H9 (cell line): ENCODE measurements at regions not wholly inside any gene's neighbourhood (a gene's known extent, or its start where the extent isn't known, plus 50 kb on each side); places are given as distances from the start of the nearest gene placed in this dataset.

ENCODE experiments used
- DNase-seq: peaks from one replicate; pipeline ENCODE4 v3.0.0-alpha.2; 2017
- H2AFZ ChIP-seq: one replicate; pipeline ENCODE4 v1.6.1; 2013; ENCODE audit warnings: mild to moderate bottlenecking, low read length, control low read depth, moderate library complexity
- H2AK5ac ChIP-seq: 2 replicates; pipeline ENCODE4 v1.6.1; 2013; ENCODE audit warnings: low read length, control low read depth, mixed read lengths; ENCODE audit not compliant: insufficient read length
- H2BK120ac ChIP-seq: one replicate; pipeline ENCODE4 v1.6.1; 2013; ENCODE audit warnings: low read depth, mild to moderate bottlenecking, low read length, control low read depth, inconsistent platforms; ENCODE audit not compliant: poor library complexity, severe bottlenecking
- H2BK12ac ChIP-seq: 2 replicates; pipeline ENCODE4 v1.6.1; 2013; ENCODE audit warnings: low read length, control low read depth, mixed read lengths, low read depth; ENCODE audit not compliant: insufficient read length
- H2BK15ac ChIP-seq: 2 replicates; pipeline ENCODE4 v1.6.1; 2013; ENCODE audit warnings: low read depth, low read length, control low read depth
- H2BK20ac ChIP-seq: one replicate; pipeline ENCODE4 v1.6.1; 2013; ENCODE audit warnings: low read depth, mild to moderate bottlenecking, low read length, control low read depth, inconsistent platforms; ENCODE audit not compliant: poor library complexity, severe bottlenecking
- H2BK5ac ChIP-seq: 2 replicates; pipeline ENCODE4 v1.6.1; 2013; ENCODE audit warnings: low read length, control low read depth, mixed read lengths; ENCODE audit not compliant: insufficient read length
- H3K14ac ChIP-seq: 2 replicates; pipeline ENCODE4 v1.6.1; 2013; ENCODE audit warnings: low read length, control low read depth; ENCODE audit not compliant: insufficient read depth
- H3K18ac ChIP-seq: 2 replicates; pipeline ENCODE4 v1.6.1; 2013; ENCODE audit warnings: low read depth, mild to moderate bottlenecking, mixed read lengths, low read length, control low read depth; ENCODE audit not compliant: insufficient read length
- H3K23ac ChIP-seq: 2 replicates; pipeline ENCODE4 v1.6.1; 2013; ENCODE audit warnings: low read length, control low read depth, mixed read lengths, low read depth; ENCODE audit not compliant: insufficient read length
- H3K23me2 ChIP-seq: 2 replicates; pipeline ENCODE4 v1.6.1; 2013; ENCODE audit warnings: low read depth, mild to moderate bottlenecking, mixed read lengths, low read length, control low read depth; ENCODE audit not compliant: insufficient read length, poor library complexity, severe bottlenecking
- H3K27ac ChIP-seq: 2 replicates; pipeline ENCODE4 v1.5.1; 2013; ENCODE audit warnings: low read length, control low read depth, mixed read lengths, low read depth; ENCODE audit not compliant: insufficient read length
- H3K27me3 ChIP-seq: 2 replicates; pipeline ENCODE4 v1.6.1; 2013; ENCODE audit warnings: low read length, control low read depth, inconsistent platforms; ENCODE audit not compliant: insufficient read depth
- H3K4ac ChIP-seq: 2 replicates; pipeline ENCODE4 v1.6.1; 2013; ENCODE audit warnings: low read depth, mild to moderate bottlenecking, control low read depth, inconsistent platforms, low read length, moderate library complexity
- H3K4me1 ChIP-seq: 2 replicates; pipeline ENCODE4 v1.6.1; 2013; ENCODE audit warnings: low read length, control low read depth, inconsistent platforms; ENCODE audit not compliant: insufficient read depth
- H3K4me2 ChIP-seq: 2 replicates; pipeline ENCODE4 v1.6.1; 2013; ENCODE audit warnings: low read length, control low read depth, mixed read lengths; ENCODE audit not compliant: insufficient read length, insufficient read depth
- H3K56ac ChIP-seq: 2 replicates; pipeline ENCODE4 v1.6.1; 2013; ENCODE audit warnings: low read depth, mild to moderate bottlenecking, mixed read lengths, low read length, control low read depth; ENCODE audit not compliant: insufficient read length
- H3K79me1 ChIP-seq: 2 replicates; pipeline ENCODE4 v1.6.1; 2013; ENCODE audit warnings: low read depth, mild to moderate bottlenecking, moderate library complexity, low read length, control low read depth, inconsistent platforms; ENCODE audit not compliant: insufficient read depth, poor library complexity, severe bottlenecking
- H3K79me2 ChIP-seq: 2 replicates; pipeline ENCODE4 v1.6.1; 2013; ENCODE audit warnings: low read length, control low read depth, inconsistent platforms; ENCODE audit not compliant: insufficient read depth
- H3K9ac ChIP-seq: 2 replicates; pipeline ENCODE4 v1.6.1; 2013; ENCODE audit warnings: low read length, control low read depth, mixed read lengths; ENCODE audit not compliant: insufficient read length; ENCODE audit errors: extremely low read depth
- H3K9me3 ChIP-seq: one replicate; pipeline ENCODE4 v1.6.1; 2013; ENCODE audit warnings: low read depth, low read length, inconsistent platforms; ENCODE audit not compliant: control insufficient read depth
- H3T11ph ChIP-seq: one replicate; pipeline ENCODE4 v1.6.1; 2013; ENCODE audit warnings: mild to moderate bottlenecking, low read length, control low read depth, inconsistent platforms
- H4K20me1 ChIP-seq: one replicate; pipeline ENCODE4 v1.6.1; 2013; ENCODE audit not compliant: control insufficient read depth, insufficient read length, insufficient read depth
- H4K5ac ChIP-seq: 2 replicates; pipeline ENCODE4 v1.6.1; 2013; ENCODE audit warnings: low read depth, mild to moderate bottlenecking, mixed read lengths, low read length, control low read depth; ENCODE audit not compliant: insufficient read length
- H4K8ac ChIP-seq: replicated peaks from 2 replicates; pipeline ENCODE4 v1.6.1; 2013; ENCODE audit warnings: low read length, control low read depth, mixed read lengths, low read depth; ENCODE audit not compliant: insufficient read length
- H4K91ac ChIP-seq: 2 replicates; pipeline ENCODE4 v1.6.1; 2013; ENCODE audit warnings: low read depth, mild to moderate bottlenecking, moderate library complexity, mixed read lengths, low read length, control low read depth; ENCODE audit not compliant: insufficient read length
- H3K27ac Mint-ChIP-seq, 3 experiments: 2 replicates in 2 of 3; 3 replicates in 1 of 3; pipeline ENCODE4 v1.8.0; 2020 to 2021; ENCODE audit warnings: mixed read lengths in 3 of 3, mild to moderate bottlenecking in 1 of 3, moderate library complexity in 1 of 3
- H3K27me3 Mint-ChIP-seq: 2 replicates; pipeline ENCODE4 v1.8.0; 2021; ENCODE audit warnings: low read depth, mild to moderate bottlenecking, moderate library complexity, mixed read lengths
- H3K36me3 Mint-ChIP-seq, 3 experiments: 2 replicates in 2 of 3; 3 replicates in 1 of 3; pipeline ENCODE4 v1.8.0; 2020 to 2021; ENCODE audit warnings: low read depth in 3 of 3, mixed read lengths in 3 of 3; ENCODE audit not compliant: insufficient read depth in 1 of 3
- H3K4me1 Mint-ChIP-seq, 2 experiments: 2 replicates each; pipeline ENCODE4 v1.8.0; 2020; ENCODE audit warnings: mixed read lengths in 2 of 2
- H3K4me3 Mint-ChIP-seq, 2 experiments: 2 replicates in 1 of 2; 3 replicates in 1 of 2; pipeline ENCODE4 v1.8.0; 2020 to 2021; ENCODE audit warnings: mild to moderate bottlenecking in 2 of 2, mixed read lengths in 2 of 2, moderate library complexity in 1 of 2
- H3K9me3 Mint-ChIP-seq, 2 experiments: 2 replicates in 1 of 2; 3 replicates in 1 of 2; pipeline ENCODE4 v1.8.0; 2020; ENCODE audit warnings: mild to moderate bottlenecking in 2 of 2, mixed read lengths in 2 of 2, moderate library complexity in 1 of 2
- WGBS: extraction: QIAGEN DNeasy Blood & Tissue Kit; methylation state at CpG from one replicate; pipeline ENCODE4 v1.1.7; 2013; ENCODE audit warnings: missing lambda C conversion rate, low lambda C conversion rate, mixed read lengths; ENCODE audit not compliant: insufficient read length; ENCODE audit errors: extremely low coverage; 5-methylcytosine and 5-hydroxymethylcytosine counted together
- TF ChIP-seq, protein P1 (sequence below): fragments of 200-600 bp; sonication (generic); conservative IDR thresholded peaks from 3 replicates; pipeline ENCODE4 v1.8.0; 2021; ENCODE audit warnings: antibody characterized with exemption, mild to moderate bottlenecking

DNA sequence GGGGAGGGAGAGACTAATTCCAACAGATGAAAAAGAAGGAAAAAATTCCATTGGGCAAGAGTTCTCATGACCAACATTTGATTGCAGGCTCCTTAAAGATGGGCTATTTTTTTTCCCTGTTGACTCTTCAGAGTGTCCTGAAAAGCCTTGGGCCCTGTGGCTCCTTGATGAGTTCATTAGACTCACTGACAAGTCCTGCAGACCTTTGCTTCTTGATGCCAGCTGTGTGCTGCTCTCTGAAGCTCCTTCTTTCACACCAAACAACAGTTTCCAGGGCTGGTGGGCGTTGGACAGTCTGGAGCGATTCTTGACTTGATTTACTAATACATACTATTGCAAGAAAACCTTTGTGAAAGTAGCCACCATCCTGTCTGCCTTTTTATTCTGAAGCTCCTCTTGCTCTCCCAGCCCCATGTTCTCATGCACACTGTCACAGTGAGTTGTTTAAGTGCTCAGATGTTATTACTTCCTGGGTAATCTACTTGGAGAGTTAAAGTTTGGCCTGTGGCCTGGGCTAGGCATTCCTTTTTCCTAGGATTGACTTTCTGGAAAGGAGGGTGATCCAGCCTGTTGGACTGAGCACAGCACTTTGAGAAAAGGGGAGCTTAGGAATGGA, 250.3 kb downstream of the PTEN start:
- H4K91ac ChIP-seq: no peak overlapping the region
- H4K8ac ChIP-seq: no peak overlapping the region
- H2AFZ ChIP-seq: no peak overlapping the region
- no peak overlapping the region for H3K18ac ChIP-seq
- H2AK5ac ChIP-seq: no peak overlapping the region
- no peak overlapping the region for H3K9ac ChIP-seq
- Mint-ChIP-seq H3K4me1 (peaks cover 3 to 7% of the 10 kb centered on the region in 2 experiments), H3K36me3 (no peaks in the 10 kb centered on the region), H3K9me3 (no peaks in the 10 kb centered on the region; a peak in 1 of 5 replicates), H3K4me3 (no peak overlapping the region), H3K27me3 (no peaks in the 10 kb centered on the region), H3K27ac (no peak overlapping the region; a peak in 1 of 7 replicates)
- 0 out of 2 replicates have a peak, but pooled peaks cover 2% of the 10 kb centered on the region for H3K4me1 ChIP-seq
- H2BK15ac ChIP-seq: no peak overlapping the region
- H3T11ph ChIP-seq: no peak overlapping the region
- TF ChIP-seq, protein P1, sequence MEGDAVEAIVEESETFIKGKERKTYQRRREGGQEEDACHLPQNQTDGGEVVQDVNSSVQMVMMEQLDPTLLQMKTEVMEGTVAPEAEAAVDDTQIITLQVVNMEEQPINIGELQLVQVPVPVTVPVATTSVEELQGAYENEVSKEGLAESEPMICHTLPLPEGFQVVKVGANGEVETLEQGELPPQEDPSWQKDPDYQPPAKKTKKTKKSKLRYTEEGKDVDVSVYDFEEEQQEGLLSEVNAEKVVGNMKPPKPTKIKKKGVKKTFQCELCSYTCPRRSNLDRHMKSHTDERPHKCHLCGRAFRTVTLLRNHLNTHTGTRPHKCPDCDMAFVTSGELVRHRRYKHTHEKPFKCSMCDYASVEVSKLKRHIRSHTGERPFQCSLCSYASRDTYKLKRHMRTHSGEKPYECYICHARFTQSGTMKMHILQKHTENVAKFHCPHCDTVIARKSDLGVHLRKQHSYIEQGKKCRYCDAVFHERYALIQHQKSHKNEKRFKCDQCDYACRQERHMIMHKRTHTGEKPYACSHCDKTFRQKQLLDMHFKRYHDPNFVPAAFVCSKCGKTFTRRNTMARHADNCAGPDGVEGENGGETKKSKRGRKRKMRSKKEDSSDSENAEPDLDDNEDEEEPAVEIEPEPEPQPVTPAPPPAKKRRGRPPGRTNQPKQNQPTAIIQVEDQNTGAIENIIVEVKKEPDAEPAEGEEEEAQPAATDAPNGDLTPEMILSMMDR: no peak
- H3K27ac ChIP-seq: no peak overlapping the region
- no peak overlapping the region for H3K4ac ChIP-seq
- no peak overlapping the region for H3K56ac ChIP-seq
- no peaks in the 10 kb centered on the region for H3K79me2 ChIP-seq
- no peak overlapping the region for H2BK12ac ChIP-seq
- no peaks in the 10 kb centered on the region for H3K9me3 ChIP-seq
- no peak overlapping the region for H3K4me2 ChIP-seq
- no peak for DNase-seq
- no peak overlapping the region for H4K5ac ChIP-seq
- no peak overlapping the region for H2BK5ac ChIP-seq
- no CpG with 5 or more reads among the region's 2 CpGs for WGBS
- H2BK20ac ChIP-seq: no peak overlapping the region
- no peak overlapping the region for H2BK120ac ChIP-seq
- H3K14ac ChIP-seq: no peak overlapping the region
- H3K23me2 ChIP-seq: no peaks in the 10 kb centered on the region
- H3K79me1 ChIP-seq: no peaks in the 10 kb centered on the region
- H3K27me3 ChIP-seq: no peaks in the 10 kb centered on the region
- no peaks in the 10 kb centered on the region for H4K20me1 ChIP-seq
- H3K23ac ChIP-seq: no peak overlapping the region
